Activated naive CD4-positive, alpha-beta T cell treated with anti-CD3 and anti-CD28 coated beads, Interleukin-2, amount 50 U/mL, for 16 hours (primary cell): ENCODE measurements at regions not wholly inside any gene's neighbourhood (a gene's known extent, or its start where the extent isn't known, plus 50 kb on each side); places are given as distances from the start of the nearest gene placed in this dataset.
"Not testable (repeated sequence)": the region's sequence is repeated elsewhere in the genome, so short reads cannot be mapped to it uniquely, and the experiment has no call there.

Source experiments
- DNase-seq: peaks from one replicate; pipeline ENCODE4 v3.0.0-alpha.2; 2020

- no peak for DNase-seq
These were observed 297.5 kb downstream of the RPAP3 start for GRCh38 chr12:47408171-47408871.

DNA sequence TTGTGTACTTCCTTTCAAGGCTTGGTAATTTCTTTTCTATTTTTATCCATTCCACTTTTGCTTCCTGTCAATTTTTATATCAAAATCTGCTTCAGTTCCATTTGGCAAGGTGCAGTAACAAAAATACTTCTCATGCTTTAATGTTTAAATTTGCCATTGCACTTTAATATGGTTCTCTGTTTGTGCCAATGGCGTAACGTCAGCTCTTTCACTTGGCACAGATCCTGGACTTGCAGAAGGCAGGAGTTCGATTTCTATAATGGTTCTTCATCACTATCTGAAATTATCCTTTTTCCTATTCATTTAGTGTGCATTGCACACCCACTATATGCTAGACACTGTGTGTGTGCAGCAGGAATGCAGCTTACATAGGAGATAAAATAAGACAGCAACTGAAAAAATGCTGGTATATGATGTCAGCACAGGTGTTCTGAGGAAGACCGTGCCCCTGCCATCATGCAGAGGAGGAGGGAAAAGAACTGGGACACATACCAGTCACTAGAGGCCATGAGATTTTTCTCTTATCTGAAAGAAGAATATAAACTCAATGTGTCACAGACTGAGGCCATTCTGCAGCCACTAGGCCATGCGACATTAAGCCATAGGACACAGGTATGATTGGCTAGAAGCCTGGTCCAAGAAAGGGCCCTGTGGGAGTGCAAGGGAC, 298.2 kb downstream of the RPAP3 start:
- DNase-seq = no peak

GRCh38 chr12:47403681-47404080, 302.1 kb downstream of the RPAP3 start:
- no peak for DNase-seq

- DNase-seq = not testable (repeated sequence)
These were observed 304.6 kb downstream of the RPAP3 start for GRCh38 chr12:47401196-47401595.

GRCh38 chr12:47400266-47400665, 305.6 kb downstream of the RPAP3 start:
- no peak for DNase-seq

DNA sequence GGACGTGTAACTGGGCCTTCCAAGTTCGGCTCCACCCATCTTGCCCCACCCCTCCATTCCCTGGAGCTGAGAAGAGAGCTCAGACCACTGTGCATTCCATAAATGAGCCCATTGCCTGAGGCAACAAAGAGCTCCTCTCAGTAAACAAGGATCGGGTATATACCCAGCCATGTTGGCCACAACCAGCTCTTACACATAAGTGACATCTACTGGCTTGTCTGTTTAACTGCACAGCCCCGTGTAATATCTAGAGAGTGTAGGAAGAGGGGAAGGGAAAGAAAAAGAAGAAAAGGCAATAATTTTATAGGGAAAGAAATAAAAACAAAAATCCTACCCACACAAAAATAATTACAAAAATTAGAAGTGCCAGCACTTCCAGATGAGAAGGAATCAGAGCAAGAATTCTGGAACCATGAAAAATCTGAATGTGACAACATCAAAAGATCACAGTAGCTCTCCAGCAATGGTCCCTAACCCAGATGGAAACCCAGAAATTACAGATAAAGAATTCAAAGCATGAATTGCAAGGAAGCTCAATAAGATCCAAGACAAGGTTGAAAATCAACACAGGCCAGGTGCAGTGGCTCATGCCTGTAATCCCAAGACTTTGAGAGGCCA, 308.1 kb downstream of the RPAP3 start:
- peak; percentile 30 for DNase-seq

DNA sequence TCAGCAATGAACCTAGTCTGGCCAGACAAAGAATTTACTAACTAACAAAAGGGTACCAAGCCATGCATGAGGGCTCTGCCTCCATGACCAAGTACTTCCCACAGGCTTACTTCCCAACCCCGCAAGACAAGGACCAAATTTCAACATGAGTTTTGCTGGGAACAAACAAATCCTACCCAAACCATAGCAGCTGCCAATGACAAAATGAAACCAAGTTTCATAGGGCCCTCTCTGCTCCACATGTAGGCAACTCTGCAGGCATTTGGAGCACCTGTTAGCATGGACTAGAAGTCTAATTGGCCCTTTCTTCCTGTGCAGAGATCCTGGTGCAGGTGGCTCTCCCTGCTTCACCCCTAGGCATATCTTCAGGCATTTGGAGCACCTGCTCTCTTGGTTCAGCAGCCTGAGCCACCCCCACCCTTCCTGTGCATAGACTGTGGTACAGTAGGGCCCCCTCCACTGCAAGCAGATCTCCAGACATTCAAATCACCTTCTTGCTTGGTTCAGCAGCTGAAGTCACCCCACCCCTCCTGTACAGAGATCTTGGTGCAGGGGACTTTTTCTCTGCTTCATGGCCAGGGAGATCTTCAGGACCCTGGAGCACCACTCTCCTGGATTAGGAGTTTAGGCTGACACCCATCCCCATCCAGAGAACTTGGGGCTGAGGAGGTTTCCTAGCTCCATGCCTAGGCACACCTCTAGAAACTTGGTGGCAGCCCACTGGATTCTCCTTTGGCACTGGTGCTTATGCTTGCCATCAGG, 308.7 kb downstream of the RPAP3 start:
- DNase-seq = peak; percentile 26

DNA sequence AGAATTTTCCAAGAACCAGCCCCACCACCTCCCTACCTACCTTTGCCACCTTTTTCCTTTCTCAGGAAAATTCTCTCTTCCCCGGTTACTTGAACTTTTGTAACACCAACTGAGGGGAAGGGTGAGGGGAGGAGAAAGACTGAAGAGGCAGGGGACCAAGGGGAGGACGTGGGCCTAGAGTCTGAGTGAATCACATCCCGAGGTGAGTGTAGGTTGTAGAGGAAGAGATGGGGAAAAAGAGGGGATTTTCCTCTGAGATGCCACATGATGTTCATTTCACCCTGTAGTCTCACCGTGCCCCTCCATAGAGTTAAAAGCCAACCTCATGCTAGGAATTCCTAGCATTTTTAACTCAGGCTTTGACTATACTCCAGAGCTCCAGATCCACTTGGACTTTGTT, 311.8 kb downstream of the RPAP3 start:
- no peak for DNase-seq

- no peak for DNase-seq
These were observed 312.4 kb downstream of the RPAP3 start for GRCh38 chr12:47393403-47393790.

- peak; percentile 48 for DNase-seq
These were observed 311.8 kb upstream of the AMIGO2 start for GRCh38 chr12:47391566-47391965.

DNA sequence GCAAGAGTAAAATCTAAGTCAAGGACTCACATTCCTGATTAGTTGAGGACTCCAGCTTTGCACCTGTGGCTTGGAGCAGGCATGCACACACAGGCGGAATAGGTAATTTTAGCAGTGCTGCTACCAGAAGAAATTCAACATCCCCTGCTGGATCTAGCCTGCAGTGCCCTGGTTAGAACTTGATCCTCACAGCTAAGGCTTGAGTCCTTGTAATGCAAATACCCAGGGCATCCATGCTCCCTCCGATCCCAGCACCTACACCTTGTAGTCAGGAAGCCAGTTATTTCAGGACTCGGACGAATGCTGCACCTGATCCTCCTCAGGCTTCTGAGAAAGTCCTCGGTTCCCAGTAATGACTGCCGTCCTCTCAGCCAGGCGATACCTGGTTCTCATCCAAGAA, 309.0 kb upstream of the AMIGO2 start:
- DNase-seq = no peak

- DNase-seq = no peak
These were observed 308.2 kb upstream of the AMIGO2 start for GRCh38 chr12:47387994-47388393.

- no peak for DNase-seq
These were observed 305.9 kb upstream of the AMIGO2 start for GRCh38 chr12:47385653-47386052.

GRCh38 chr12:47383942-47384341, 304.2 kb upstream of the AMIGO2 start:
- no peak for DNase-seq

DNA sequence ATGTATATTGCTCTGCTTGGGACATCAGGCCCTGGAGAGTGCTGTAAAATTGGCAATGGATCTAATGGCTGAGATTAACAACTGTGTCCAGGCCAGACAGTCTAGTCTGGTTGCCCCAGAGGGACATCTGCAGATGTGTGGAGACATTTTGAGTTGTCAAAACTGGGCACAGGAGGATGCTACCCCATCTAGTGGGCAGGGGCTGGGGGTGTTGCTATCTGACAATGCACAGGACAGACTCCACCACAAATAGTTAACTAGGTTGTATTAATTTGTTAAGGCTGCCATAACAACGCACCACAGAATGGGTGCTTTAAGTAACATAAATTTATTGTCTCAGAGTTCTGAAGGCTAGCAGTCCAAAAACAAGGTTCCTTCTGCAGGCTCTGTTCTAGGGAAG, 302.5 kb upstream of the AMIGO2 start:
- no peak for DNase-seq

DNA sequence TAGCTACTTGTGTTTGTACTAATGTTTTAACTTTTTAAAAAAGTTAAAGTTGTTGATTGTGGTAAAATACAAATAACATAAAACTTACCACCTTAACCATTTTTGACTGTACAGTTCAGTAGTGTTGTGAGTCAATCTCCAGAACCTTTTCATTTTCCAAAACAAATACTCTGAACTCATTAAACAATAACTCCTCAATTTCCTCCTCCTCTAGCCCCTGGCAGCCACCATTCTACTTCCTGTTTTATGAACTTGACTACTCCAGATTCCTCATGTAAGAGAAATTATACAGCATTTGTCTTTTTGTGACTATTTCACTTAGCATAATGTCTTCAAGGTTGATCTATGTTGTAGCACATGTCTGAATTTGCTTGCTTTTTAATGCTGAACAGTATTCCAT, 299.1 kb upstream of the AMIGO2 start:
- no peak for DNase-seq

DNA sequence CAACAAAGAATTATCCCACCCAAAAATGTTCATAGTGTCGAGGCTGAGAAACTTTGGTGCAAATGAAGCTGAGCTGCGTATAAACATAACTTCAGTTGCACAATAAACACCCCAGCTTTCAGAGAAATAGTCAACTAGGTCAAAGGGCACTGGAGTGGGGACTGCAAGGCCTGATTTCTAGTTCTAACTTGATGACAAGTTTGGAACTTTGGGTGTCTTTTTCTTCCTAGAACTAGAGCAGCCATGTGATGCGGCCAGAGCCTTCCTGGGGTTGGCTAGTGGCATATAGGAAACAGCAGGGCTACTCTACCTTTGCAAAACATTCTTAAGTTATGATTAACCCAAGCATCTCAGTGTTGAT, 298.4 kb upstream of the AMIGO2 start:
- DNase-seq = no peak

DNA sequence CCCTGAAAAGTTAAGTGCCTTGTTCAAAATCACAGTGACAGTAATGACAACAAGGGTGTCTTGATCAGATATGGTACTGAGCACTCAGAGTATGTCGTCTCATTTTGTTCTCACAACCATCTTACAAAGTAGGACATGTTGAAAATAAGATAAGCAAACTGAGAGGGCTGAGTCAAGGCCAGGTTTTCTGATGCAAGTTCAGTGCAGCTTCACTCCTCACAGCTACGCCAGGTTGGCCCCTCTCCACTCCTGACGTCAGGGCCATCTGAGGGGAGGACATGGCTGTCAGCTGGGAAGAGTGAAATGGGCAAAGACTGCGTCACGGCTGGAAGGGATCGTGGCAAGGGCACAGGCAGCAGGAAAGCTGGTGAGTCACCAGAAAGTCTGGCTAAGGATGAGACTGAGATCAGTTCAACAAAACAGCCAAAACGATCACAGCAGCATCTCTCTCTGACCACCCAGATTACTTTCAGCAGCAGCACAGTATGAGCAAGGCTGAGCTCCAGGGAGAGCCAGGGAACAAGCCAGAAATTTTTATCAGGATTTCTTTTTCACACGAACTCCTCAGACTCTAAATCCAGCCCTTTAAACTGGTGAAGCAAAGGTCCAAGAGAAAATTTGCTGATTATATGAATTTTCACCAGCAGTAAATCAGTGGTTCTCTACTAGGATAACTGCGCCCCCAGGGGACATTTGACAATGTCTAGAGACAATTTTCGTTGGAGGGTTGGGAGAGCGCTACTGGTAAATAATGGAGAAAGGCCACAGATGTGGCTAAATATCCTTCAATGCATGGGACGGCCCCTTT, 297.9 kb upstream of the AMIGO2 start:
- no peak for DNase-seq

- no peak for DNase-seq
These were observed 297.2 kb upstream of the AMIGO2 start for GRCh38 chr12:47376927-47377326.

- DNase-seq = no peak
These were observed 293.9 kb upstream of the AMIGO2 start for GRCh38 chr12:47373554-47374150.

GRCh38 chr12:47370421-47370820, 290.7 kb upstream of the AMIGO2 start:
- DNase-seq = no peak

DNA sequence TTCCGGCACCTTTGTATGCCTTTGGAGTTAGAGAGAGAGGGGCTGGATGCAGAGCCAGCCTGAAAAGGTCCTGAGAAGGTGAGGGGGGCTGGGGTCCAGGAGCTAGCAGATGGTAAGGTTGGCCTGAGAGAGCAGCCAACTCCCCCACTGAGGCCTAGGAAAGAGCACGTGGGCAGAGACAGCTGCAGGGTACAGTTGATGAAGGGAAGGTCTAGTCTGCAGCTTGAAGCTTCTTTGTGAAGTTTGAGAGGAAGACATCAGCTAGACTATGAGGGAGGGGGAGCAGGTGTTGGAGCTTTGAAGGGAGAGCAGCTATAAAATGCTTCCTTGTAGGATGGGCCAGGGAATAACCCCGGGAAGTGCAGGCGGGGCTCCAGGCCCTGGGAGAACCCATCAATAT, 289.3 kb upstream of the AMIGO2 start:
- no peak for DNase-seq
